ENCODE measurements at regions not wholly inside any gene's neighbourhood (a gene's known extent, or its start where the extent isn't known, plus 50 kb on each side); places are given as distances from the start of the nearest gene placed in this dataset.

DNA sequence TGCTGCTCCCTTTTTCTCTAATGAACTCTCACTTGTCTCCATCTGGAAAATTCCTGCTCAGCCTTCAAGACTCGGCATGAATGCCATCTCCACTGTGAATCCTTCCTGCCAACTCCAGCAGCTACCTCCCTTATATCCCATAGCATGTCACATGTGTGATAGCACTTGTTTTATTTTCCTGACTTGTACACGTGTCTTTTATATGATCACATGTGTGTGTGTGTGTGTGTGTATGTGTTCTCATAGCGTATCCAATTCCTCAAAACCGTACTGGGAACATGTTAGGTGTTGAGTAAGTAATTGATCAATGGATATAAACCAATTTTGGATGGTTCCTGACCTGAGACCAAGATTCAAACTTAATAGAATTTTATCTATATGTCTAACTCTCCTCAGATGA, 1107.7 kb downstream of the GALC start:
- TF ChIP-seq CTCF (IDR thresholded peaks at IDR 0.05; ENCODE audit: low read depth, low read length) (no peak), POLR2A (IDR thresholded peaks at IDR 0.05; ENCODE audit: extremely low read depth, insufficient read length) (no peak), MAX (IDR thresholded peaks at IDR 0.05; ENCODE audit: low read depth, low read length) (no peak), MYC (IDR thresholded peaks at IDR 0.05; ENCODE audit: low read depth, low read length) (no peak)

All from NB4 (cell line).